Liver (tissue), 3 donors: ENCODE measurements at regions not wholly inside any gene's neighbourhood (a gene's known extent, or its start where the extent isn't known, plus 50 kb on each side); places are given as distances from the start of the nearest gene placed in this dataset.

ENCODE experiments used
- CTCF ChIP-seq: fragments of 150-350 bp; IDR thresholded peaks from 2 replicates; pipeline ENCODE4 v1.5.1; 2017; ENCODE audit warnings: improper control_type of control experiment, low read depth, low read length; ENCODE audit not compliant: missing input control
- HNF4A ChIP-seq, 2 donors: conservative IDR thresholded peaks; 2 replicates each; pipeline ENCODE4 v1.6.1; 2016; ENCODE audit warnings: antibody characterized with exemption in 2 of 2, mild to moderate bottlenecking in 2 of 2
- RXRA ChIP-seq, 2 donors: IDR thresholded peaks; 2 replicates each; pipeline ENCODE4 v1.6.1; 2017 to 2018; ENCODE audit warnings: antibody characterized with exemption in 2 of 2, mild to moderate bottlenecking in 1 of 2
- donor health status: healthy.
- donor health status: healthy.

DNA sequence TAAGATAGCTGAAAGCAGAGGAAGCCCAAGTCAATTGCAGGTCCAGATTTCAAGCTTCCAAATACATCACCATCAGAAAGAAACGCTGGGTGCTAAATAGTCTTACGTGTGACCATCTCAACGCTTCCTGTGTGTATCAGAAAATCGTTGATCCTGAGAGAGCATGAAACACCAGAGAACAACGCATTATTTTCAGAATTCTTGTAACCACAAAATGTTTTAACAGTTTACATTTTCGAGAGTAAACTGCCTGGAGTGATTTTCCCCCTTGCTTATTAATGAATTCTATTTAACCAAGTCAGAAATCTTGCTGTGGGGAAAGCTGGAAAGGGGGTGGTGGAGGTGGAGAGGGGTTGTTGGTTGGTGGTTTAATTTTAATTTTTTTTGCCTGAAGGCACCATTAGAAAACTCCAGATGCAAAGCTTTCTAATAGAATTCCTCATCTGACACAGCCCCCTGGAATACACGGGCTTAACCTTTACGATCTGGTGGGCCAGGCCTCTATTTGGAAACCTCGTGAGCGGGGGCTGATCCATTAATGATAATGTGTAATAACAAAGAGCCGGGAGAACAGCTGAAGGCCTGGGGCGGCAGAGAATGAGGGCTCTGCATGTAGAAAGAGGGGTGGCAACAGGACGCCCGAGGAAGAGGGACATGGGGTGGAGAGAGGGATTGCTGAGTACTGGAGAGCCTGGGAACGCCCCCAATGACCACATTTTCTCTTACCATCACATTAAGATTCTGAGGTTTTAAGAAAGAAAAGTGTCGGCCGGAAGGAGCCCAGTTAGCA is 124.5 kb upstream of the NFIB start:
- no peak for TF ChIP-seq RXRA (IDR thresholded peaks at IDR 0.05)
- no peak for TF ChIP-seq CTCF
- no peak for TF ChIP-seq HNF4A (conservative IDR thresholded peaks at IDR 0.05)
